ENCODE measurements at regions not wholly inside any gene's neighbourhood (a gene's known extent, or its start where the extent isn't known, plus 50 kb on each side); places are given as distances from the start of the nearest gene placed in this dataset.
A peak's percentile ranks its signal among the peaks of the same experiment; 100 is the strongest.

DNA sequence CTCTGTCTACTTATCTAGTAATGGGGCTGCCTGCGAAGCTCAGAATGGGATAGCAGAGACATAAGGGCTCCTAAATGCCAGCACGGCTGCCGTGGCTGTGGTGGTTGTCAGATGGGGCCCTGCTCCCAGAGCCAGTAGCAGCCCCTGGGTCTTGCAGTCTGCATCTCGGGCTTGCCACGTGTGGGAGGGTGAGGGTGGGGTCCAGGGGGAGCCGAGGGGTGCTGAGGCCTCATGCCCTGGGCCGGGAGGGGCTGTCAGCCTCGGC lies 88.8 kb upstream of the GSE1 start:
- DNase-seq, result no peak
- TF ChIP-seq, protein P1, sequence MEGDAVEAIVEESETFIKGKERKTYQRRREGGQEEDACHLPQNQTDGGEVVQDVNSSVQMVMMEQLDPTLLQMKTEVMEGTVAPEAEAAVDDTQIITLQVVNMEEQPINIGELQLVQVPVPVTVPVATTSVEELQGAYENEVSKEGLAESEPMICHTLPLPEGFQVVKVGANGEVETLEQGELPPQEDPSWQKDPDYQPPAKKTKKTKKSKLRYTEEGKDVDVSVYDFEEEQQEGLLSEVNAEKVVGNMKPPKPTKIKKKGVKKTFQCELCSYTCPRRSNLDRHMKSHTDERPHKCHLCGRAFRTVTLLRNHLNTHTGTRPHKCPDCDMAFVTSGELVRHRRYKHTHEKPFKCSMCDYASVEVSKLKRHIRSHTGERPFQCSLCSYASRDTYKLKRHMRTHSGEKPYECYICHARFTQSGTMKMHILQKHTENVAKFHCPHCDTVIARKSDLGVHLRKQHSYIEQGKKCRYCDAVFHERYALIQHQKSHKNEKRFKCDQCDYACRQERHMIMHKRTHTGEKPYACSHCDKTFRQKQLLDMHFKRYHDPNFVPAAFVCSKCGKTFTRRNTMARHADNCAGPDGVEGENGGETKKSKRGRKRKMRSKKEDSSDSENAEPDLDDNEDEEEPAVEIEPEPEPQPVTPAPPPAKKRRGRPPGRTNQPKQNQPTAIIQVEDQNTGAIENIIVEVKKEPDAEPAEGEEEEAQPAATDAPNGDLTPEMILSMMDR (IDR thresholded peaks at IDR 0.05), result no peak
- Mint-ChIP-seq H3K27me3 (ENCODE audit: low read depth, poor library complexity) (peaks cover 25% of the 10 kb centered on the region), H3K9me3 (peaks cover 4% of the 10 kb centered on the region), H3K4me1 (peaks cover 80% of the 10 kb centered on the region), H3K27ac (no peak overlapping the region), H3K4me3 (no peak overlapping the region), H3K36me3 (ENCODE audit: low read depth) (peaks cover 5% of the 10 kb centered on the region)

DNA sequence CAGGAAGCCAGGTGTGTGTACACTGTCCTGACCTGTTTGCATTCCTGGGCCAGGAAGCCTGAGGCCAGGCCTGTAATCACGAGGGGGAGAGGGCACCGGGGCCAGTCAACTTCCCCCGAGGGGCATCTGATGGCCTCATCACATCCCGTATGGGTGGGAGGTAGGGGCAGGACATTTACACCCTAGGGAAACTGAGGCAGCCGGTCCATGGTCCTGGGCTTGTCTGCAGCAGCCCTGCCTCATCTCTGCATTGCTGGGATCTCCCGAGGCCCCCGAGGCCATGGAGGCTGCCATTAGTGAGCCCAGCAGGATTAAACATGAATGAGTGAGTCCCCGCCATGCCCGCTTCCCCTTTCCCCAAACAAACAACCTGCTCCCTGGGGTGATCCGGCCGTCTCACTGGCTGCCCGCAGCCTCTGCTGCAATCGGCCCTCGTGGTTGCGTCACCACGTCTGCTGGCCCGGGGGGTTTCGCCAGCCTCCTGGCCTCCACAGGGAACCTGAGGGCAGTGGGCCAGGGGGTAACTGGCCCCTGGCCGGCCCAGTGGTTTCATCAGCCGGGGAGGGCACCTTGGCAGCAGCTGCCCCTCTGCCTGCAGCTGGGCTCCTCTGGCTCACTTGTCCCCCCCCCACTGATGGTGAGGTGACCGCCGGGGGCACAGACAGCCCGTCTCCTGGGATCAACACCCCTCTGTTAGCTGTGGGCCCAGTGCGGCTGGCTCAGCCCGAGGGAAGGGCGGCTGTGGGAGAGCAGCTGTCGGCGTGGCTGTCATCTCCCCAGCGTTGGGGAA lies 88.3 kb upstream of the GSE1 start:
- Mint-ChIP-seq H3K27me3 (ENCODE audit: low read depth, poor library complexity) (peaks cover 23% of the 10 kb centered on the region), H3K4me1 (peaks cover 80% of the 10 kb centered on the region), H3K27ac (no peak overlapping the region), H3K36me3 (ENCODE audit: low read depth) (peaks cover under 1% of the 10 kb centered on the region), H3K9me3 (no peaks in the 10 kb centered on the region), H3K4me3 (no peak overlapping the region)
- DNase-seq, result no peak
- TF ChIP-seq, protein P1 (IDR thresholded peaks at IDR 0.05), result no peak

DNA sequence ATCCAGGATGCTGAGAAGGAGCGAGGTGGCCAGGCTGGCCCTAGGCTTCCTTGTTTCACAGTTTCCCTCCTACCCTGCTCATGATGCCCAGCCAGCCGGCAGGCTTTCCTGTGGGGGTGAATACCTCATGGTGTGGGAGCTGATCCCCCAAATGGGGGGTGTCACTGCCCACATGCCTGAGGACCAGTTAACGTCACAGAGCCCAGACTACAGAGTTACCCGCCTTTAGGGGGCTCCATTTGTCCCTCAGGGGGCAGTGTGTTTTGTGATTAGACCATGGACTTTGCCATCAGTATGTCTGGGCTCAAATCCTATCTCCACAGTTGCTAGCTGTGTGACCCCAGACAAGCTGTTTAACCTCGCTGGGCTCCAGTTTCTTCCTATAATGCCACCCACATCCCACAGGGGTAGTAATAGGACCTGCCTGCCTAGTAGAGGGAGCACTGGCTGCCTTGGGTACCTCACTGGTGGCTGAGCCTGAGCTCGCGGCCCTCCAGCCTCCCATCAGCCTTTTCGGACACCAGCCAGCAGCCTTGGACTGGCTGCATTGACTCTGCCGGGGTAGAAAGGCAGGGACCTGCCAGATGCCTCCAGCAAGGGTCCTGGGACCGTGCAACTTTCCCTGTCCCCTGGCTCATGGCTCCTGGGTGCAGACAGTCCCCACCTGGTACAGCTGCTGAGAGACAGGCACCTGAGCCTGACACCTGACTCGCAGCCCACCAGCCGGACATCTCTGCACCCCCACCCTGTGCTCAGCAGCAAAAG lies 87.5 kb upstream of the GSE1 start:
- TF ChIP-seq, protein P1 (IDR thresholded peaks at IDR 0.05), result no peak
- H3K27me3 Mint-ChIP-seq (ENCODE audit: low read depth, poor library complexity), result peaks cover 25% of the 10 kb centered on the region
- no peaks in the 10 kb centered on the region for H3K36me3 Mint-ChIP-seq (ENCODE audit: low read depth)
- H3K4me3 Mint-ChIP-seq, result no peak overlapping the region
- no peaks in the 10 kb centered on the region for H3K9me3 Mint-ChIP-seq
- H3K4me1 Mint-ChIP-seq, result peaks cover 87% of the 10 kb centered on the region
- no peak overlapping the region for H3K27ac Mint-ChIP-seq
- no peak for DNase-seq

DNA sequence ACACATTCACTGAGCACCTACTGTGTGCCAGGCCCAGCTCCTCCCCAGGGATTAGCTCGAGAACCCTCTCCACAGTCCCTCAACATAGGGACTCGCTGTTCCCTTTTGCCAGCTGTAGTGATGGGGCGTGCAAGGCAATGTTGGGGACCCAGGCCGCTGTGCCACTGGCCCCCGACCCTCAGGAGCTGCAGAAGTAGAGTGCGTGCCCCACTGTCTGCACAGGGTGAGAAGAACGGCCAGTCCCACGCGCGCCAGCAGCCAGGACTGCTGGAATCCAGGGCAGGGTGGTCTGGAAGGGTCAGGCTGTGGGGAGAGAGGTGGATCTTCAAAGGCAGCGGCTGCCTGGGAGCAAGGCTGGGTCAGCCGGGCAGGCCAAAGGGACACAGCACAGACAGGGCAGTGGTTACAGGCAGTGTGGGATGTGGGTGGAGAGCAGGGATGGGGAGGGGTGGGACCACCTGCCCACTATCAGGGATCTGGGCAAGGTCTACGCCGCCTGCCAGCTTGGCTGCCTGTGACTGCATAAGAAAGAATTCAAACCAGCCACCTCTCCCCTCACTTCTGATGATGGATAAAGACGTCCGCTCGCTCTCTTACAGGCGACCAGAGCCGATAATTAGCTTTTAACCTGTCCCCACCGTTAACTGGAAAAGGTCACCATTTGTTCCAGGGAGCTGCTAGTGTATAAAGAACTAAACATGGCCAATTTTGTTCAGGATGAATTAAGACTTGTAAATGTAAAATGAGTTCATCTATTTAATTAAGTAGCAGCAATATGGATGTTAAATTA lies 86.7 kb upstream of the GSE1 start:
- Mint-ChIP-seq H3K27me3 (ENCODE audit: low read depth, poor library complexity) (peaks cover 20% of the 10 kb centered on the region), H3K4me3 (peak overlapping the region; percentile 47), H3K9me3 (no peaks in the 10 kb centered on the region), H3K4me1 (peaks cover 87% of the 10 kb centered on the region), H3K36me3 (ENCODE audit: low read depth) (no peaks in the 10 kb centered on the region), H3K27ac (no peak overlapping the region)
- no peak for DNase-seq
- TF ChIP-seq, protein P1 (IDR thresholded peaks at IDR 0.05), result no peak

DNA sequence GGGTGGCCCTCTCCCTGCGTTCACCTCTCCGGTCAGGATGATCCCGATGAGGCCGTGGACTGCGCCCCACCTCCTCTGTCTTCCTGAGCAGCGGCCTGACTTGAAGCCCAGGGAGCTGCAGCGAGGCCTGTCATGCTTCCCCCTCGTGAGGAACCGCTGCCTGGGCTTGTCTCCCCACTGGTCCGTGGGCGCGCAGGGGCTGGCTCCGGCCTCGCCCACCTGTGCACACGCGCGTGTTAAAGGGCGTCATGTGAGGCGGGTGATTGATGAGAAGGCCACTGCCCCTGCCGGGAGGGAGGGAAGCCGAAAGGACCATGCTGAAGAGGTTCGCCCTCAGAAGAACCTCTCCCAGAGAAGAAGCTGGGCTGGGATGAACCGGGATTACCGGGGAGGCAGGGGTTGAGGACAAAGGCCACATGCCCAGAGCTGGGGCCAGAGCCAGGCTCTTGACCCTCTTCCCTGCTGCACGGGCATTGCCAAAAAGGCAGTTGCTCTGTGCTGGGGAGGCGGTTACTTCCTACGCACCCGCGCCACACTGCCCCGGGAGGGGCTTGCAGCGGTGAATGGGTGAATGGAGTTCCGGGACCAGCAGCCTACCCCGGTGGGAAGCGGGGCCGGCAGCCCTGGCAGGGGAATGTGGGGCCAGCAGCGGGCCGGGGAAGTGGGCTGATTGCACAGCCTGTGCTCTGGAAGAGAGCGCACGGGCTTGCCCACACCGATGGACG lies 85.9 kb upstream of the GSE1 start:
- H3K4me1 Mint-ChIP-seq, result peaks cover 85% of the 10 kb centered on the region
- no peak overlapping the region for H3K27ac Mint-ChIP-seq
- peaks cover 27% of the 10 kb centered on the region for H3K27me3 Mint-ChIP-seq (ENCODE audit: low read depth, poor library complexity)
- H3K9me3 Mint-ChIP-seq, result no peaks in the 10 kb centered on the region
- H3K4me3 Mint-ChIP-seq, result no peak overlapping the region
- DNase-seq, result no peak
- no peaks in the 10 kb centered on the region for H3K36me3 Mint-ChIP-seq (ENCODE audit: low read depth)
- TF ChIP-seq, protein P1 (IDR thresholded peaks at IDR 0.05), result no peak

Measured in nephron progenitor cell (in vitro differentiated cells).